ENCODE measurements at regions not wholly inside any gene's neighbourhood (a gene's known extent, or its start where the extent isn't known, plus 50 kb on each side); places are given as distances from the start of the nearest gene placed in this dataset.

DNA sequence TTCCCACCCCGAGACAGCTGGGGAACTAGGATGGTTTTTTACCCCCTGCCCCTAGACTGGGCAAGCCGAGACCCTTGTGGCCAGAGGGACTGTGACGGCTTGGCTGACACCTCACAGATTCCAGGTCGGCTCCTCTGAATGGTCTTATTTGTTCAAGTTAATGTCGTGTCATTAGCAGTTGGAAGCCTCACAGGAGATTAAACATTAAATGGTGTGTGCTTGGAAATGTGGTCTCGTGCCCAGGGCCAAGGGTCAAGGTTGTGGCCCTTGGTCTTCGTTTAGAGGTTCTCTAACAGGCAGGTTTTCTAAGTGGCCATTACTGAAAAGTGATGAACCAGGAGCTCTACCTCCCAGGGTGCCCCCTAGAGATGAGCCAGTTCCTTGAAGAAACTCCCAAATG, 61.2 kb upstream of the RXRA start:
- no peak for DNase-seq
- Histone ChIP-seq H3K27me3 (peaks cover 0 to 56% of the 10 kb centered on the region in 2 donors), H3K27ac (no peak overlapping the region), H3K36me3 (no peaks in the 10 kb centered on the region), H3K9me3 (no peaks in the 10 kb centered on the region), H3K4me1 (peaks cover 0 to 6% (median 0%) of the 10 kb centered on the region in 4 donors), H3K4me3 (no peak overlapping the region)
- intact Hi-C loops (cut with DNase I; ENCODE audit: low total_unique reads), result no loop called here
- TF ChIP-seq, protein P1, sequence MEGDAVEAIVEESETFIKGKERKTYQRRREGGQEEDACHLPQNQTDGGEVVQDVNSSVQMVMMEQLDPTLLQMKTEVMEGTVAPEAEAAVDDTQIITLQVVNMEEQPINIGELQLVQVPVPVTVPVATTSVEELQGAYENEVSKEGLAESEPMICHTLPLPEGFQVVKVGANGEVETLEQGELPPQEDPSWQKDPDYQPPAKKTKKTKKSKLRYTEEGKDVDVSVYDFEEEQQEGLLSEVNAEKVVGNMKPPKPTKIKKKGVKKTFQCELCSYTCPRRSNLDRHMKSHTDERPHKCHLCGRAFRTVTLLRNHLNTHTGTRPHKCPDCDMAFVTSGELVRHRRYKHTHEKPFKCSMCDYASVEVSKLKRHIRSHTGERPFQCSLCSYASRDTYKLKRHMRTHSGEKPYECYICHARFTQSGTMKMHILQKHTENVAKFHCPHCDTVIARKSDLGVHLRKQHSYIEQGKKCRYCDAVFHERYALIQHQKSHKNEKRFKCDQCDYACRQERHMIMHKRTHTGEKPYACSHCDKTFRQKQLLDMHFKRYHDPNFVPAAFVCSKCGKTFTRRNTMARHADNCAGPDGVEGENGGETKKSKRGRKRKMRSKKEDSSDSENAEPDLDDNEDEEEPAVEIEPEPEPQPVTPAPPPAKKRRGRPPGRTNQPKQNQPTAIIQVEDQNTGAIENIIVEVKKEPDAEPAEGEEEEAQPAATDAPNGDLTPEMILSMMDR (IDR thresholded peaks at IDR 0.05), result no peak

DNA sequence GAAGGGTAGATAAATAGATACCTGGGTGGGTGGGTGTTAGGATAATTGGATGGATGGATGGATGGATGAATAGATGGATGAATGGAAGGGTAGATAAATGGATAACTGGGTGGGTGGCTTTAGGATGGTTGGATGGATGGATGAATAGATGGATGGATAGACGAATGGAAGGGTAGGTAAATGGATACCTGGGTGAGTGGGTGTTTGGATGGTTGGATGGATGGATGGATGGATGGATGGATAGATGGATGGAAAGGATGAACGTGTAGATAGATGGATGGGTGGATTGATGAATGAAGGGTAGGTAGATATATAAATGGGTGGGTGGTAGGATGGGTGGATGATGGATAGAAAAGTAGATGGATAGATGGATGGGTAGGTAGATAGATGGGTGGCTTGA, 59.8 kb upstream of the RXRA start:
- H3K4me1 ChIP-seq, result peaks cover 0 to 6% (median 0%) of the 10 kb centered on the region in 4 donors
- H3K9me3 ChIP-seq, result no peaks in the 10 kb centered on the region
- no peak overlapping the region for H3K4me3 ChIP-seq
- no peak for DNase-seq
- TF ChIP-seq, protein P1 (IDR thresholded peaks at IDR 0.05), result no peak
- intact Hi-C loops (cut with DNase I; ENCODE audit: low total_unique reads), result no loop called here
- peaks cover 0 to 66% of the 10 kb centered on the region in 2 donors for H3K27me3 ChIP-seq
- H3K36me3 ChIP-seq, result no peaks in the 10 kb centered on the region
- no peak overlapping the region for H3K27ac ChIP-seq

DNA sequence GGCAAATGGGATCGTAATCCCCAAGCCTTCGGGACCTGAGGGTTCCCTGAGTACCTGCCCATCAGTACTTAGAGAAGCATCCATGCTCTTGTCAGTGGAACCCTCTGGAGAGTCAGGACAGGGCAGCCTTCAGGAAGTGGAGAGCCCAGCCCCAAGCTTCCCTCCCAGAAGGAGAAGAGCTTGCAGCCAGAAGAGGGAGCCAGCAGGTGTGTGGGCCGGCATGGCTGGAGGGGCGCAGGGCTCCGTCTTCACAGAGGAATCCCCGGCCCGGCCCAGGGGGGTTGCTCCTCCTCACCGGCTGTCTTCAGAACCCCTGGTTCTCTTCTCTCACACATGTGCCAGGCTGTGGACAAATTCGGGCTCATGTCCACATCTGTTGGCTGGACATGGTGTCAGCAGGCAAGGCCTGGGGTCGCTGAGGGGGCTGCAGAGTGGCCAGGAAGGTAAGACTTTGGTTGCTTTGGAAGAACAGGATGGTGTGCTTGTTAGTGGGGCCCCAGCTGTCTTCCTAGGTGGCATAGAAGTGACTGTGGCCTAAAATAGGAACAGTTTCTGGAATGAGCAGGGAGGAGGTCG, 58.9 kb upstream of the RXRA start:
- TF ChIP-seq, protein P1 (IDR thresholded peaks at IDR 0.05), result no peak
- intact Hi-C loops (cut with DNase I; ENCODE audit: low total_unique reads), result no loop called here
- Histone ChIP-seq H3K4me3 (no peak overlapping the region), H3K9me3 (no peaks in the 10 kb centered on the region), H3K27ac (no peak overlapping the region), H3K36me3 (no peaks in the 10 kb centered on the region), H3K27me3 (peaks cover 0 to 75% of the 10 kb centered on the region in 2 donors), H3K4me1 (peaks cover 0 to 6% (median 0%) of the 10 kb centered on the region in 4 donors)
- no peak for DNase-seq

DNA sequence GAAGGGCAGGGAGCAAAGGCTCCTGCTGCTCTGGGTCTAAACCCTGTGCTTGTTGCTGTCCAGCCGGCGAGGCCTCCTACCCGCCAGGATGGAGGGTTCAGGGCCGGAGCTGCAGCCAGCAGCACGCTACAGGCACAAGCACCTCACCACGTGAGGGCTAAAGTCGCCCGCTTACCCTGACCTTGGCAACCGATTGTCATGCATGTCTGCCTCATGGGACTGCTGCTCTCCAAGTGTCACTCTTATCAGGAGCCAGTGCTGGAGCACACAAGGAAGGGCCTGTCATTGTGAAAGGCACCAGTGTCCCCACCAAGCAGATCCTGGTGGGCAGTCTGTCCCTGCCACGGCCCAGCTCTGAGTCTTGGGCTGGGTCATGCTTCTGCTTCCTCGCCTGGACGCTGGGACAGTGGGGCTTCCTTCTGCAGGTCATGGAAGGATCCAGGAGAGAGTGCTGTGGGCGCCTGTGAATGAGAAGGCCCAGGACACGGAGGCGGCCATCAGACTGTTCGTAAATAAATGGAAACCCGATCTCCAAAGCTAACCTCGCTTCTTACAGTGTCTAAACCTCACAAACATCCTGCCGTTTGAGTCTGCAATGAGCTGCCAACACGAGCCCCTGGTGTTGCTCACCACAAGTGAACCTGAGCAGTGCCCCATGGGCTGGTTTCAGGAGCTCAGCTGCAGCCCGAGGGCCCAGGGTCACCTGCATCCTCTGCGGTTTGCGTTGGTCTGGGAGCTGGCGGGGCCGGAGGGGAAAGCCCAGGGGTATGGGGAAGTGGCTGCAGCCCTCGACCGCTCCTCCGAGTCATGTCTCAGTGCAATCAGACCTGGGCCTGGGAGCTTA, 58.2 kb upstream of the RXRA start:
- intact Hi-C loops (cut with DNase I; ENCODE audit: low total_unique reads), result no loop called here
- Histone ChIP-seq H3K4me1 (peaks cover 0 to 6% (median 0%) of the 10 kb centered on the region in 4 donors), H3K4me3 (no peak overlapping the region), H3K36me3 (no peaks in the 10 kb centered on the region), H3K27ac (no peak overlapping the region), H3K9me3 (no peaks in the 10 kb centered on the region), H3K27me3 (peaks cover 0 to 80% of the 10 kb centered on the region in 2 donors)
- TF ChIP-seq, protein P1 (IDR thresholded peaks at IDR 0.05), result no peak
- no peak for DNase-seq

DNA sequence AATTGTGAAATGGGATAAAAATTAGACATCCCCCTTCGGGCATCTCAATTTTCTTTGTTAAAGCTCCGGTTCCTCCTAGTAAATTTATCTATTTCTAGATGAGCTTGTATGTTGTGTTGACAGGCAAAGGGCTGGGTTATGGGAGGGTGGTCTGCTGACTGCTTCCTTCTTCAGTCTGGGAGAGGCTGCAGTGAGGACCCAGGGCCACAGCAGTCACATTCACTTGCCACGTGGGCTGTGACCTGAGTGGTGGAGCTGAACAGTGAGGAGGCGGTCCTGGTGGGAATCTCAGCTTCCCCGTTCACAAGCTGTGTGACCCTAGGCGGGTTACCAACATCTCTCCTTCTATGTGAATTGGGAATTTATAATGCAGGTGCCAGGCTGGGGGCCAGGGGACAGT, 57.5 kb upstream of the RXRA start:
- H3K27ac ChIP-seq, result no peak overlapping the region
- peaks cover 0 to 3% (median 0%) of the 10 kb centered on the region in 4 donors for H3K4me1 ChIP-seq
- H3K27me3 ChIP-seq, result peaks cover 0 to 80% of the 10 kb centered on the region in 2 donors
- DNase-seq, result no peak
- TF ChIP-seq, protein P1 (IDR thresholded peaks at IDR 0.05), result no peak
- intact Hi-C loops (cut with DNase I; ENCODE audit: low total_unique reads), result no loop called here
- no peaks in the 10 kb centered on the region for H3K9me3 ChIP-seq
- no peak overlapping the region for H3K4me3 ChIP-seq
- no peaks in the 10 kb centered on the region for H3K36me3 ChIP-seq
